HEK293T (cell line): ENCODE measurements at regions not wholly inside any gene's neighbourhood (a gene's known extent, or its start where the extent isn't known, plus 50 kb on each side); places are given as distances from the start of the nearest gene placed in this dataset.

Experiments used
- CTCF ChIA-PET: fragments of 350-600 bp; formaldehyde crosslinking; extraction: SDS; loops from one replicate; lab custom pipeline; 2021; ENCODE audit warnings: antibody characterized with exemption, inconsistent platforms; lab: Yijun Ruan, JAX
- POLR2A ChIA-PET: fragments of 350-600 bp; formaldehyde crosslinking; extraction: SDS; loops from one replicate; lab custom pipeline; 2020; ENCODE audit warnings: antibody characterized with exemption, inconsistent platforms; lab: Yijun Ruan, JAX
- DNase-seq: peaks from one replicate; pipeline ENCODE4 v3.0.0; 2012; ENCODE audit warnings: mixed read lengths; ENCODE audit errors: extremely low spot score
- ARNT ChIP-seq: fragments of 450-650 bp; IDR thresholded peaks from 2 replicates; pipeline ENCODE4 v1.6.1; 2017; ENCODE audit warnings: mild to moderate bottlenecking
- BHLHE40 ChIP-seq: fragments of 450-650 bp; IDR thresholded peaks from 2 replicates; pipeline ENCODE4 v1.6.1; 2016; ENCODE audit warnings: mild to moderate bottlenecking, moderate library complexity, borderline replicate concordance
- CTBP1 ChIP-seq: fragments of 450-650 bp; IDR thresholded peaks from 2 replicates; pipeline ENCODE4 v1.6.1; 2016; ENCODE audit warnings: borderline replicate concordance
- ELF4 ChIP-seq: fragments of 450-650 bp; IDR thresholded peaks from 2 replicates; pipeline ENCODE4 v1.6.1; 2017; ENCODE audit warnings: antibody characterized with exemption
- FOXA1 ChIP-seq: fragments of 450-650 bp; IDR thresholded peaks from 2 replicates; pipeline ENCODE4 v1.6.1; 2016; ENCODE audit warnings: mild to moderate bottlenecking
- FOXK2 ChIP-seq: fragments of 450-650 bp; IDR thresholded peaks from 2 replicates; pipeline ENCODE4 v1.6.1; 2016; ENCODE audit warnings: mild to moderate bottlenecking
- FOXM1 ChIP-seq: fragments of 450-650 bp; IDR thresholded peaks from 2 replicates; pipeline ENCODE4 v1.6.1; 2017; ENCODE audit warnings: mild to moderate bottlenecking, borderline replicate concordance
- HDGF ChIP-seq: fragments of 450-650 bp; IDR thresholded peaks from 2 replicates; pipeline ENCODE4 v1.6.1; 2017; ENCODE audit warnings: antibody characterized with exemption, borderline replicate concordance
- L3MBTL2 ChIP-seq: fragments of 450-650 bp; conservative IDR thresholded peaks from 2 replicates; pipeline ENCODE4 v1.6.1; 2016; ENCODE audit warnings: mild to moderate bottlenecking
- LEF1 ChIP-seq: fragments of 450-650 bp; IDR thresholded peaks from 2 replicates; pipeline ENCODE4 v1.6.1; 2017; ENCODE audit warnings: mild to moderate bottlenecking, borderline replicate concordance
- NFRKB ChIP-seq: fragments of 450-650 bp; IDR thresholded peaks from 2 replicates; pipeline ENCODE4 v1.6.1; 2016; ENCODE audit warnings: mild to moderate bottlenecking, moderate library complexity
- SP1 ChIP-seq: fragments of 450-650 bp; IDR thresholded peaks from 2 replicates; pipeline ENCODE4 v1.6.1; 2017
- SUZ12 ChIP-seq: fragments of 450-650 bp; IDR thresholded peaks from 2 replicates; pipeline ENCODE4 v1.6.1; 2016; ENCODE audit warnings: mild to moderate bottlenecking
- TARDBP ChIP-seq: fragments of 450-650 bp; IDR thresholded peaks from 2 replicates; pipeline ENCODE4 v1.6.1; 2016
- ZNF384 ChIP-seq: fragments of 450-650 bp; IDR thresholded peaks from 2 replicates; pipeline ENCODE4 v1.6.1; 2016
- TF ChIP-seq, protein P1 (sequence below): fragments of 450-650 bp; IDR thresholded peaks from 2 replicates; pipeline ENCODE4 v1.6.1; 2016

DNA sequence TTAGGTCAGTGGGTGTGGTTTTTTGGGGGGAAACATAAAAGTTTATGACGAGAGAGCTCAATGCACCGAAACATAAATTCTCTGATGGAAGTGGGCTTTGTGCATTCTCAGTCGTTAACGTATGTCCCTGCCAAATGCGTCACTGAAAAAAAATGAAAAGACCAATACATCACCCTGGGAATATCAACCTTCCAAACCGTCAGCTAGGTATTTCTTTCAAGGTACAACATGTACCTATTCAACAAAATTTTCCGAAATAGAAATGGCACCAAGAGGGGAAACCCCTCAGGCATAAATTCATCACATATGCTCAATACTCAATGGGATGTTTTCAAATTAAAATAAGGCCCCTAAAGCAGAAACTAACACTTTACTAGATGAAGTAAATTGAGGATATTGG lies 266.6 kb upstream of the SUCLG2 start:
- POLR2A ChIA-PET: no interaction called here
- CTCF ChIA-PET: no interaction called here
- DNase-seq: no peak
- TF ChIP-seq SP1 (no peak), CTBP1 (no peak), SUZ12 (no peak), BHLHE40 (no peak), FOXA1 (no peak), ARNT (no peak), L3MBTL2 (no peak), LEF1 (no peak), HDGF (no peak), ELF4 (no peak), TARDBP (no peak), FOXM1 (no peak), FOXK2 (no peak), ZNF384 (no peak), NFRKB (no peak)
- TF ChIP-seq, protein P1, sequence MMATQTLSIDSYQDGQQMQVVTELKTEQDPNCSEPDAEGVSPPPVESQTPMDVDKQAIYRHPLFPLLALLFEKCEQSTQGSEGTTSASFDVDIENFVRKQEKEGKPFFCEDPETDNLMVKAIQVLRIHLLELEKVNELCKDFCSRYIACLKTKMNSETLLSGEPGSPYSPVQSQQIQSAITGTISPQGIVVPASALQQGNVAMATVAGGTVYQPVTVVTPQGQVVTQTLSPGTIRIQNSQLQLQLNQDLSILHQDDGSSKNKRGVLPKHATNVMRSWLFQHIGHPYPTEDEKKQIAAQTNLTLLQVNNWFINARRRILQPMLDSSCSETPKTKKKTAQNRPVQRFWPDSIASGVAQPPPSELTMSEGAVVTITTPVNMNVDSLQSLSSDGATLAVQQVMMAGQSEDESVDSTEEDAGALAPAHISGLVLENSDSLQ: no peak

DNA sequence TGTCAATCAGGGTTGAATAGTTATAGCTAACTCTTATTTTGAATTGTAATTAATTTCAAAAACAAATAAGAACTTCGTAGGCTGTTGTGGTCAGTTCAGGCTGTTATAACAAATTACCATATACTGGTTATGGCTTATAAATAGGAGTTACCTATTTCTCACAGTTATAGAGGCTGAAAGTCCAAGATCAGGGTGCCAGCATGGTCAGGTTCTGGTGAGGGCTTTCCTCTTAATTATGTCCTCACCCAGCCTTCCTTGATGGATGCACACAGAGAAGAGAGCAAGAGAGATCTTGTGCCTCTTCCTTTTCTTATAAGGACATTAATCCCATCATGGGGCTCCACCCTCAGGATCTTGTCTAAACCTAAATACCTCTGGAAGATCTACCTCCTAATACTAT lies 265.9 kb upstream of the SUCLG2 start:
- ChIA-PET CTCF (no interaction called here), POLR2A (no interaction called here)
- DNase-seq: no peak
- no peak for TF ChIP-seq SP1
- TF ChIP-seq SUZ12: no peak
- TF ChIP-seq ARNT: no peak
- no peak for TF ChIP-seq BHLHE40
- no peak for TF ChIP-seq FOXK2
- no peak for TF ChIP-seq TARDBP
- no peak for TF ChIP-seq NFRKB
- no peak for TF ChIP-seq ELF4
- TF ChIP-seq, protein P1: no peak
- no peak for TF ChIP-seq FOXM1
- TF ChIP-seq HDGF: no peak
- no peak for TF ChIP-seq L3MBTL2
- no peak for TF ChIP-seq FOXA1
- TF ChIP-seq LEF1: no peak
- TF ChIP-seq CTBP1: no peak
- TF ChIP-seq ZNF384: no peak

DNA sequence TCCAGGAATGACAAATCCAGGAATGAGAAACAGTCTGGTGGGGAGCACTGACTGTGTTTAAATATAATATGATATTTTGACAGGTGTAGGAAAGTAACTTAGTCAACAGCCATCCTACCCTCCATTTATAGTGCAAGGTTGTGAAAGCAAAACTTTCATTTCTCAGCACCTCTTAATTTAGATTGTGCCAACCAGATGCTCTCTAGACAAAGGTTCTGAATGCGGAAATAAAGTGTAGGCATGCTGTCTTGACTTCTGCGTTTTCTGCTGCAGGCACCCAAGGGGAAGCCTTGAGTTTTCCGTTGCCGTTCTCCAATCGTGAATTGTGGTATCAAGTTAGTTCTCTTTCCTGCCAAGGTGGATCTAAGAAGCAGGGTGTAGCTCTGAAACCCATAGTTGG lies 261.9 kb upstream of the SUCLG2 start:
- POLR2A ChIA-PET: no interaction called here
- CTCF ChIA-PET: no interaction called here
- TF ChIP-seq ELF4 (no peak), SP1 (no peak), ARNT (no peak), SUZ12 (no peak), L3MBTL2 (no peak), FOXK2 (no peak), LEF1 (no peak), FOXA1 (no peak), NFRKB (no peak), CTBP1 (no peak), ZNF384 (no peak), HDGF (no peak), TARDBP (no peak), FOXM1 (no peak), BHLHE40 (no peak)
- TF ChIP-seq, protein P1: no peak
- no peak for DNase-seq

DNA sequence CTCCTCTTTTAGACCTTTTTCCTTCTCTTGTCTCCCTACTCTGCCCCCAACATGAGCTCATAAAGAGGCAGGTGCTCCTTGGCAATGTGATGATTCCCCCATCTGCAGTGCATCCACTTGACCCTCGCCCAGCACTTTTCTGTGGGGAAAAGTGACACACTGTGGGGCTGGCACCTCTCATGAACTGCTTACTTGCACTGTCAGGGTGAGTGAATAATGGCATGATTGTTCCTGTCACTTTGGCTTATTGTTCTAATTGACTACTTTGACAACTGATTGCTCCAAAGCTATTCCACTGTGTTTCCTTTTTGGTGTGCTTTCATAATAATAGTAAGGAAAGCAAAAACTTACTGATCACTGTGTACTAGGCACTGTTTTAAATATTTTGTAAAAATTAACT lies 253.3 kb upstream of the SUCLG2 start:
- ChIA-PET CTCF (no interaction called here), POLR2A (no interaction called here)
- DNase-seq: no peak
- TF ChIP-seq FOXK2 (no peak), ARNT (no peak), LEF1 (no peak), TARDBP (no peak), SUZ12 (no peak), CTBP1 (no peak), ELF4 (no peak)
- TF ChIP-seq, protein P1: no peak

DNA sequence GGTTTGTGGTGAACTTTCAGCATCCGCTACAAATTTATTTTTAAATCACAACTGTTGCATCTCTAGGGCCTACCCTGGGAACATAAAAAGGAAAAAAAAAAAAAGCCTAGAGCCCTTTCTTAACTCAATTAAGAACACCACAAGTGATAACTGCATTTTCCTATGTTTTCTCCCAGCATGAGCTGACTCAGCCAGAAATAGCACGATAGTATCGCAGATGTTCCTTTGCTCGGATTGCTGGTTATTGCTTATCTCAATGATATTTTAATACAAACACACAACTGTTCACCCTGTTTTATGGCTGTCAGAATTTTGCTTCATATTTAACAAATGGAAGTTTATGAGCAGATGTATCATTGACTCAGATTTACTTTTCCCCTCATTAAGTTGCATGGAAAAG lies 251.8 kb upstream of the SUCLG2 start:
- no peak for DNase-seq
- ChIA-PET CTCF (no interaction called here), POLR2A (no interaction called here)
- TF ChIP-seq FOXA1 (no peak), L3MBTL2 (no peak), ELF4 (no peak), BHLHE40 (no peak), FOXM1 (no peak), SUZ12 (no peak), ARNT (no peak), NFRKB (no peak), SP1 (no peak)
- TF ChIP-seq, protein P1: no peak
